Esophagus squamous epithelium (tissue), 4 donors: ENCODE measurements at regions not wholly inside any gene's neighbourhood (a gene's known extent, or its start where the extent isn't known, plus 50 kb on each side); places are given as distances from the start of the nearest gene placed in this dataset.

ENCODE experiments used
- POLR2A ChIP-seq, 4 donors: fragments of 450-650 bp; IDR thresholded peaks; one replicate each; pipeline ENCODE4 v1.6.1; 2017; ENCODE audit warnings: antibody characterized with exemption in 4 of 4, mild to moderate bottlenecking in 4 of 4, moderate library complexity in 3 of 4
- TF ChIP-seq, protein P1 (sequence below), 6 experiments: fragments of 450-650 bp in 4 of 6; fragments of 200-600 bp in 2 of 6; sonication (generic) in 2 of 6; IDR thresholded peaks; one replicate each; pipeline ENCODE4 v1.5.1; 2016 to 2019; ENCODE audit warnings: antibody characterized with exemption in 6 of 6, mild to moderate bottlenecking in 4 of 6, moderate library complexity in 4 of 6

DNA sequence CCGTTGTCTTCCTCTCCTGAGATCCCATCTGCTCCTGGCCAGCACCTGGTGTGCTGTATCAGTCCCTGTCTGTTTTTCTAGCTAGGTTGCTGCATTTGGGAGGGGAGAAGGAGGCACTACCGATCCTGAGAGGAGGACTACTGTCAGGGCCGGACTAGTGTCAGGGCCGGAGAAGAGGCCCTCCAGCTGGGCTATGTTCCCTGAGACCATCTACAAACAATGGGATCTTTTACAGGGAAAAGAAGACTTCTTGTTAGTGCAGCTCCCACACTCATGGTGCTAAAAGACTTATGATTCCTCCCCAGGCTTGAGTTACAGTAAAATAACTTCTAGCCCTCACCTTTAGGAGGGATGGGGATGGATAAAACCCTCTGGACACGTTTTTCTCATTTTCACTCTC lies 141.0 kb upstream of the TNR start:
- TF ChIP-seq, protein P1, sequence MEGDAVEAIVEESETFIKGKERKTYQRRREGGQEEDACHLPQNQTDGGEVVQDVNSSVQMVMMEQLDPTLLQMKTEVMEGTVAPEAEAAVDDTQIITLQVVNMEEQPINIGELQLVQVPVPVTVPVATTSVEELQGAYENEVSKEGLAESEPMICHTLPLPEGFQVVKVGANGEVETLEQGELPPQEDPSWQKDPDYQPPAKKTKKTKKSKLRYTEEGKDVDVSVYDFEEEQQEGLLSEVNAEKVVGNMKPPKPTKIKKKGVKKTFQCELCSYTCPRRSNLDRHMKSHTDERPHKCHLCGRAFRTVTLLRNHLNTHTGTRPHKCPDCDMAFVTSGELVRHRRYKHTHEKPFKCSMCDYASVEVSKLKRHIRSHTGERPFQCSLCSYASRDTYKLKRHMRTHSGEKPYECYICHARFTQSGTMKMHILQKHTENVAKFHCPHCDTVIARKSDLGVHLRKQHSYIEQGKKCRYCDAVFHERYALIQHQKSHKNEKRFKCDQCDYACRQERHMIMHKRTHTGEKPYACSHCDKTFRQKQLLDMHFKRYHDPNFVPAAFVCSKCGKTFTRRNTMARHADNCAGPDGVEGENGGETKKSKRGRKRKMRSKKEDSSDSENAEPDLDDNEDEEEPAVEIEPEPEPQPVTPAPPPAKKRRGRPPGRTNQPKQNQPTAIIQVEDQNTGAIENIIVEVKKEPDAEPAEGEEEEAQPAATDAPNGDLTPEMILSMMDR (IDR thresholded peaks at IDR 0.05) = no peak
- no peak for TF ChIP-seq POLR2A (IDR thresholded peaks at IDR 0.05)
